Mesendoderm (in vitro differentiated cells): ENCODE measurements at regions not wholly inside any gene's neighbourhood (a gene's known extent, or its start where the extent isn't known, plus 50 kb on each side); places are given as distances from the start of the nearest gene placed in this dataset. TPM values are rescaled to one million over a fixed set of nuclear protein-coding genes. Genes with fewer than 3 reads are reported as not detected.

Experiments
- DNase-seq: peaks from one replicate; pipeline ENCODE4 v3.0.0; 2013
- H2AK5ac ChIP-seq: 2 replicates; pipeline ENCODE4 v1.6.1; 2013; ENCODE audit warnings: low read length, inconsistent platforms
- H2BK120ac ChIP-seq: 2 replicates; pipeline ENCODE4 v1.6.1; 2013; ENCODE audit warnings: low read depth, mild to moderate bottlenecking, low read length, moderate library complexity, mixed read lengths
- H2BK15ac ChIP-seq: replicated peaks from 2 replicates; pipeline ENCODE4 v1.6.1; 2013; ENCODE audit warnings: low read depth, mild to moderate bottlenecking, moderate library complexity
- H2BK5ac ChIP-seq: 2 replicates; pipeline ENCODE4 v1.6.1; 2013; ENCODE audit warnings: low read length, inconsistent platforms
- H3K18ac ChIP-seq: 2 replicates; pipeline ENCODE4 v1.6.1; 2013; ENCODE audit warnings: mild to moderate bottlenecking, low read length, mixed read lengths
- H3K23ac ChIP-seq: one replicate; pipeline ENCODE4 v1.6.1; 2013; ENCODE audit warnings: low read length
- H3K27ac ChIP-seq: 2 replicates; pipeline ENCODE4 v1.5.1; 2013; ENCODE audit warnings: low read depth, mild to moderate bottlenecking, inconsistent platforms, low read length, moderate library complexity
- H3K27me3 ChIP-seq: 2 replicates; pipeline ENCODE4 v1.6.1; 2013; ENCODE audit warnings: low read length, control low read depth, mild to moderate bottlenecking, inconsistent platforms; ENCODE audit not compliant: insufficient read depth, poor library complexity
- H3K36me3 ChIP-seq: 2 replicates; pipeline ENCODE4 v1.6.1; 2013; ENCODE audit warnings: low read length, inconsistent platforms; ENCODE audit not compliant: control insufficient read depth, insufficient read depth
- H3K4ac ChIP-seq: one replicate; pipeline ENCODE4 v1.6.1; 2013; ENCODE audit warnings: low read depth, mild to moderate bottlenecking, low read length, moderate library complexity
- H3K4me1 ChIP-seq: 2 replicates; pipeline ENCODE4 v1.6.1; 2013; ENCODE audit warnings: low read depth, low read length, inconsistent platforms; ENCODE audit not compliant: control insufficient read depth
- H3K4me2 ChIP-seq: 2 replicates; pipeline ENCODE4 v1.6.1; 2013; ENCODE audit warnings: low read length
- H3K4me3 ChIP-seq: 2 replicates; pipeline ENCODE4 v1.5.1; 2013; ENCODE audit warnings: mild to moderate bottlenecking, low read length
- H3K56ac ChIP-seq: one replicate; pipeline ENCODE4 v1.6.1; 2013; ENCODE audit warnings: low read length
- H3K79me1 ChIP-seq: 2 replicates; pipeline ENCODE4 v1.6.1; 2013; ENCODE audit warnings: low read length, inconsistent platforms
- H3K79me2 ChIP-seq: 2 replicates; pipeline ENCODE4 v1.6.1; 2013; ENCODE audit warnings: mild to moderate bottlenecking, low read length; ENCODE audit not compliant: control insufficient read depth, insufficient read depth
- H3K9ac ChIP-seq: 2 replicates; pipeline ENCODE4 v1.6.1; 2013; ENCODE audit warnings: low read length, inconsistent platforms
- H4K5ac ChIP-seq: one replicate; pipeline ENCODE4 v1.6.1; 2013; ENCODE audit warnings: low read length
- H4K8ac ChIP-seq: one replicate; pipeline ENCODE4 v1.6.1; 2013; ENCODE audit warnings: low read depth, mild to moderate bottlenecking, control low read depth, low read length, moderate library complexity
- WGBS: extraction: QIAGEN DNeasy Blood & Tissue Kit; methylation state at CpG from one replicate; pipeline ENCODE4 v1.1.7; 2013; ENCODE audit warnings: low lambda C conversion rate, missing lambda C conversion rate; ENCODE audit not compliant: insufficient coverage; ENCODE audit errors: extremely low coverage; 5-methylcytosine and 5-hydroxymethylcytosine counted together
- small RNA-seq: library from polyadenylated mRNA; stranded (forward); fragments of <200 nt; extraction: miRNeasy Mini kit (QIAGEN cat#:217004); gene quantifications from one replicate; pipeline ENCODE3, GENCODE V24; 2013; ENCODE audit not compliant: insufficient read depth

- Histone ChIP-seq H3K4ac (no peak overlapping the region), H3K79me2 (no peaks in the 10 kb centered on the region), H2BK15ac (no peak overlapping the region), H3K4me3 (no peak overlapping the region), H2BK120ac (no peak overlapping the region), H3K4me1 (no peaks in the 10 kb centered on the region), H3K36me3 (no peaks in the 10 kb centered on the region), H3K23ac (no peak overlapping the region), H3K56ac (no peak overlapping the region), H3K9ac (no peak overlapping the region), H4K5ac (no peak overlapping the region), H2AK5ac (no peak overlapping the region), H3K18ac (no peak overlapping the region), H3K4me2 (no peak overlapping the region), H2BK5ac (no peak overlapping the region), H3K27ac (no peak overlapping the region), H3K27me3 (no peaks in the 10 kb centered on the region), H4K8ac (no peak overlapping the region), H3K79me1 (no peaks in the 10 kb centered on the region)
- no peak for DNase-seq
- WGBS: no CpG with 5 or more reads among the region's 3 CpGs
Measured at GRCh38 chr1:219666242-219666641, 53.3 kb upstream of the ZC3H11B start.

DNA sequence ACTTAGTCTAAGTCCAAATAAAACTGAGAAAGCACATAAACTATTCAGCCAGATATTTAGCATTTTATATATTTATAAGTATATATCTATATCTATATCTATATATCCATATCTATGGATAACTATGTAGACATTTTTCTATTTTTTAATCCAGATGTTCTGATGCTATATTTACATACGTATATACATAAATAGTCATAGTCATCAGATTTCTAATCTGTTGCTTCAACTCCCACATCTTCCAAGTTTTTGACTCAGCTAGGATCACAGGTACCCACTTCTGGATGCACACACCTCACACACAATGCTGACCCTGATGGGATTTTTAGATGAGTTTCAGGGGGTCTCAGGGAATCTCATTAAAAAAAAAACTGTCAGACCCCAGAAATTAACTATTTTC, 52.2 kb upstream of the ZC3H11B start:
- Histone ChIP-seq H3K9ac (no peak overlapping the region), H3K56ac (no peak overlapping the region), H3K79me1 (no peaks in the 10 kb centered on the region), H2BK15ac (no peak overlapping the region), H3K23ac (no peak overlapping the region), H4K5ac (no peak overlapping the region), H2BK5ac (no peak overlapping the region), H3K36me3 (no peaks in the 10 kb centered on the region), H3K4me2 (no peak overlapping the region), H3K4ac (no peak overlapping the region), H4K8ac (no peak overlapping the region), H2AK5ac (no peak overlapping the region), H3K18ac (no peak overlapping the region), H3K79me2 (no peaks in the 10 kb centered on the region), H3K27ac (no peak overlapping the region), H2BK120ac (no peak overlapping the region), H3K27me3 (no peaks in the 10 kb centered on the region), H3K4me3 (no peak overlapping the region), H3K4me1 (no peaks in the 10 kb centered on the region)
- no peak for DNase-seq
- no CpG with 5 or more reads among the region's 1 CpG for WGBS

- H3K23ac ChIP-seq: no peak overlapping the region
- no peak overlapping the region for H4K5ac ChIP-seq
- H3K4me2 ChIP-seq: no peak overlapping the region
- no peak overlapping the region for H2BK5ac ChIP-seq
- no peak overlapping the region for H2AK5ac ChIP-seq
- H3K4me1 ChIP-seq: peaks cover 4% of the 10 kb centered on the region
- no peak overlapping the region for H3K18ac ChIP-seq
- WGBS: no CpG with 5 or more reads among the region's 4 CpGs
- no peak overlapping the region for H3K27ac ChIP-seq
- no peak overlapping the region for H3K56ac ChIP-seq
- H3K9ac ChIP-seq: no peak overlapping the region
- H3K79me1 ChIP-seq: no peaks in the 10 kb centered on the region
- no peak overlapping the region for H3K4me3 ChIP-seq
- no peak for DNase-seq
- H2BK120ac ChIP-seq: no peak overlapping the region
- H3K4ac ChIP-seq: no peak overlapping the region
- no peak overlapping the region for H2BK15ac ChIP-seq
- H3K79me2 ChIP-seq: no peaks in the 10 kb centered on the region
- no peak overlapping the region for H4K8ac ChIP-seq
- H3K36me3 ChIP-seq: no peaks in the 10 kb centered on the region
- H3K27me3 ChIP-seq: no peaks in the 10 kb centered on the region
Measured at GRCh38 chr1:219664310-219665029, 51.6 kb upstream of the ZC3H11B start.

Small RNA genes lying in the stretch of these regions (small RNA-seq; reads per million reads assigned to genes)
- not detected for gene RNA5SP76
